ENCODE measurements at regions not wholly inside any gene's neighbourhood (a gene's known extent, or its start where the extent isn't known, plus 50 kb on each side); places are given as distances from the start of the nearest gene placed in this dataset.

DNA sequence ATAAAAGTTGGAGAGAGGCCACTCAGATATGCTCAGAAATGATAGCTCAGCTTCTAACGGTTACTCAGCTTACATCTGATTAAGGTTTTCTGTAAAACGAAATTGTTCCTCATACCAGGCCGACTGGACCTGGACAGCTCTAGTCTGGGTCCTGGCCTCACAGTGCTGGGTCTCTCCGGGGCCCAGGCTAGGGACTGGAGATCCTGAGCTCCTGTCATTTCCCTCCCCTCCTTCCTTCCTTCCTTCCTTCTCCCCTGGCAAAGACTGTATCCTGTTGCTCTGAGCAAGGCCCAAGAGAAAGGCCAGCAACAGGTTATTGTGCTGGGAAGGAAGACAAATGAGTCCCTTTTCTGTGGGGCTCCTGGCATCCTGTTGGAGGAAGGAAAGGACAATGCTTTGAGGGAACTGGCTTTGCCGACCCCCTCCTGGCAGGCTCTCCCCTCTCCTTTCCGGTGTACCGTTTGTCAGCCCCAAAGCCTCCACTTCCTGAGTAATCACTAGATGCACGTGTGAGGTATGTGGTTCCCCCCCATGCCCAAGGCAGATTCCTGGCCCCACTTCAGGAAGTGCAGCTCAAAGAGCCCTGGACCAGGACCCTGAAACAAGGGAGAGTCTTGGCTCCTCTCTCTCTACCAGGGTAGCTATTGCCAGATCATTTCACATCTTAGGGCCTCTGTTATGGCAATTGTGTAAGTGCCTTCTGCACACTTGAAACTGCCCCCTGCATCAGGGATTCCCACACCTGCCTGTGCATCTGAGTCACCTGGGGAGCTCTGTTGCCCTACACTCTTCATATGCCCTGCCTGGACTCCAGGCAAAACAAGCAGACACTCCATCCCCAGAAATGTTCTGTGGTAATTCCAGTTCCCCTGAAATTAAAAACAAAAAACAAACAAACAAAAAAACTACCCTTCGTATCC lies 212.7 kb upstream of the FGGY start:
- no peak for TF ChIP-seq CEBPB (IDR thresholded peaks at IDR 0.05)
- TF ChIP-seq TCF12 (IDR thresholded peaks at IDR 0.05; ENCODE audit: low read depth): no peak
- TF ChIP-seq CREB1 (IDR thresholded peaks at IDR 0.05; ENCODE audit: low read depth): no peak
- TF ChIP-seq YY1 (IDR thresholded peaks at IDR 0.05; ENCODE audit: low read depth): no peak
- TF ChIP-seq TEAD4 (IDR thresholded peaks at IDR 0.05): no peak
- no peak for TF ChIP-seq EP300 (IDR thresholded peaks at IDR 0.05; ENCODE audit: borderline replicate concordance)

DNA sequence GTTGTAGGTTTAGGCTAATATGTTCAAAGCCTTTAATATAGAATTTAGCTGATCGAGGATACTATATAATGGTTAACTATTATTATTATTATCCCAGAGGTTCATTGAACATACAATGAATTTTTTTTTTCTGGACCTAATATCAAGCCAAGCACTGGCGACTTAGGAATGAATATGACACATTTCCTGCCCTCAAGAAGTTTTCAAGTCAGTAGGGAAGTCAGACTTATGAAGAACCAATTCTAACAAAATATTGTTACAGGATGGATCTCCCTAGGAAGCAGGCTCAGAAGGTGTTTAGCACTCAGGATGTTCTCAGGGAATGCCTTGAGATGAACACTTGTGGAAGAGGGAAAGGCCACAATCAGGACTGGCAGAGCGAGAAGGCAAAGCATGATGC lies 211.8 kb upstream of the FGGY start:
- TF ChIP-seq YY1 (IDR thresholded peaks at IDR 0.05; ENCODE audit: low read depth) (no peak), ZBTB7A (IDR thresholded peaks at IDR 0.05; ENCODE audit: low read depth) (no peak), EP300 (IDR thresholded peaks at IDR 0.05; ENCODE audit: borderline replicate concordance) (no peak), NFIC (IDR thresholded peaks at IDR 0.05) (no peak), RAD21 (IDR thresholded peaks at IDR 0.05; ENCODE audit: low read depth) (no peak), FOXM1 (IDR thresholded peaks at IDR 0.05; ENCODE audit: borderline replicate concordance, low read depth) (no peak), CREB1 (IDR thresholded peaks at IDR 0.05; ENCODE audit: low read depth) (no peak), CEBPB (IDR thresholded peaks at IDR 0.05) (no peak), TAF1 (IDR thresholded peaks at IDR 0.05; ENCODE audit: low read depth) (no peak), TCF12 (IDR thresholded peaks at IDR 0.05; ENCODE audit: low read depth) (no peak), MAX (IDR thresholded peaks at IDR 0.05) (no peak), EGR1 (IDR thresholded peaks at IDR 0.05) (no peak), TEAD4 (IDR thresholded peaks at IDR 0.05) (no peak)
- TF ChIP-seq, protein P1, sequence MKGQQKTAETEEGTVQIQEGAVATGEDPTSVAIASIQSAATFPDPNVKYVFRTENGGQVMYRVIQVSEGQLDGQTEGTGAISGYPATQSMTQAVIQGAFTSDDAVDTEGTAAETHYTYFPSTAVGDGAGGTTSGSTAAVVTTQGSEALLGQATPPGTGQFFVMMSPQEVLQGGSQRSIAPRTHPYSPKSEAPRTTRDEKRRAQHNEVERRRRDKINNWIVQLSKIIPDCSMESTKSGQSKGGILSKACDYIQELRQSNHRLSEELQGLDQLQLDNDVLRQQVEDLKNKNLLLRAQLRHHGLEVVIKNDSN (IDR thresholded peaks at IDR 0.05): no peak
- TF ChIP-seq, protein P2, sequence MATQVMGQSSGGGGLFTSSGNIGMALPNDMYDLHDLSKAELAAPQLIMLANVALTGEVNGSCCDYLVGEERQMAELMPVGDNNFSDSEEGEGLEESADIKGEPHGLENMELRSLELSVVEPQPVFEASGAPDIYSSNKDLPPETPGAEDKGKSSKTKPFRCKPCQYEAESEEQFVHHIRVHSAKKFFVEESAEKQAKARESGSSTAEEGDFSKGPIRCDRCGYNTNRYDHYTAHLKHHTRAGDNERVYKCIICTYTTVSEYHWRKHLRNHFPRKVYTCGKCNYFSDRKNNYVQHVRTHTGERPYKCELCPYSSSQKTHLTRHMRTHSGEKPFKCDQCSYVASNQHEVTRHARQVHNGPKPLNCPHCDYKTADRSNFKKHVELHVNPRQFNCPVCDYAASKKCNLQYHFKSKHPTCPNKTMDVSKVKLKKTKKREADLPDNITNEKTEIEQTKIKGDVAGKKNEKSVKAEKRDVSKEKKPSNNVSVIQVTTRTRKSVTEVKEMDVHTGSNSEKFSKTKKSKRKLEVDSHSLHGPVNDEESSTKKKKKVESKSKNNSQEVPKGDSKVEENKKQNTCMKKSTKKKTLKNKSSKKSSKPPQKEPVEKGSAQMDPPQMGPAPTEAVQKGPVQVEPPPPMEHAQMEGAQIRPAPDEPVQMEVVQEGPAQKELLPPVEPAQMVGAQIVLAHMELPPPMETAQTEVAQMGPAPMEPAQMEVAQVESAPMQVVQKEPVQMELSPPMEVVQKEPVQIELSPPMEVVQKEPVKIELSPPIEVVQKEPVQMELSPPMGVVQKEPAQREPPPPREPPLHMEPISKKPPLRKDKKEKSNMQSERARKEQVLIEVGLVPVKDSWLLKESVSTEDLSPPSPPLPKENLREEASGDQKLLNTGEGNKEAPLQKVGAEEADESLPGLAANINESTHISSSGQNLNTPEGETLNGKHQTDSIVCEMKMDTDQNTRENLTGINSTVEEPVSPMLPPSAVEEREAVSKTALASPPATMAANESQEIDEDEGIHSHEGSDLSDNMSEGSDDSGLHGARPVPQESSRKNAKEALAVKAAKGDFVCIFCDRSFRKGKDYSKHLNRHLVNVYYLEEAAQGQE (IDR thresholded peaks at IDR 0.05; ENCODE audit: low read depth): no peak

DNA sequence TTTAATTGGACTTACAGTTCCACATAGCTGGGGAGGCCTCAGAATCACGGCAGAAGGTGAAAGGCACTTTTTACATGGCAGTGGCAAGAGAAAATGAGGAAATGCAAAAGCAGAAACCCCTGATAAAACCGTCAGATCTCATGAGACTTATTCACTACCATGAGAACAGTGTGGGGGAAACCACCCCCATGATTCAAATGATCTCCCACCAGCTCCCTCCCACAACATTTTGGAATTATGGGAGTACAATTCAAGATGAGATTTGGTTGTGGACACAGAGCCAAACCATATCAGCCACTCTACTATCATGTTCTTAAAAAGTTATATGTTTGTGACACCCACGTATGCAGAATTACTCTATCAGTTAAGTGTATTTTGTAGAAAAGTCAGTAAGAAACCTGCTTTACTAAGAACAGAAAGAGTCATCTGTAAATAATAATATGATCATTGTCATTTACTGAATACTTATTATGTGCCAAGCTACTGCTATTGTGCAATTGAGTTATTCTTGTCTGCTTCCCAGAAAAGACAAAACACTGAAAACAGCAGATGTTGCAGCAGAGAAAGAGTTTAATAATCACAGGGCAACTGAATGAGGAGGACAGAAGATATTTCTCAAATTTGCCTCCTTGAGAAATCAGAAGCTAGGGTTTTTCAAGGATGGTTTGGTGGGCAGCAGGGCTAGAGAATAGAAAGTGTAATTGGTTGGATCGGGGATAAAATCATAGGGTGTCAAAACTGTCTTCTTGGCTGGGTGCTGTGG lies 207.7 kb upstream of the FGGY start:
- TF ChIP-seq YY1 (IDR thresholded peaks at IDR 0.05; ENCODE audit: low read depth) (no peak), TCF12 (IDR thresholded peaks at IDR 0.05; ENCODE audit: low read depth) (no peak), MAX (IDR thresholded peaks at IDR 0.05) (no peak), FOXM1 (IDR thresholded peaks at IDR 0.05; ENCODE audit: borderline replicate concordance, low read depth) (no peak), CREB1 (IDR thresholded peaks at IDR 0.05; ENCODE audit: low read depth) (no peak), TAF1 (IDR thresholded peaks at IDR 0.05; ENCODE audit: low read depth) (no peak), NFIC (IDR thresholded peaks at IDR 0.05) (no peak)
- TF ChIP-seq, protein P2 (IDR thresholded peaks at IDR 0.05; ENCODE audit: low read depth): no peak

DNA sequence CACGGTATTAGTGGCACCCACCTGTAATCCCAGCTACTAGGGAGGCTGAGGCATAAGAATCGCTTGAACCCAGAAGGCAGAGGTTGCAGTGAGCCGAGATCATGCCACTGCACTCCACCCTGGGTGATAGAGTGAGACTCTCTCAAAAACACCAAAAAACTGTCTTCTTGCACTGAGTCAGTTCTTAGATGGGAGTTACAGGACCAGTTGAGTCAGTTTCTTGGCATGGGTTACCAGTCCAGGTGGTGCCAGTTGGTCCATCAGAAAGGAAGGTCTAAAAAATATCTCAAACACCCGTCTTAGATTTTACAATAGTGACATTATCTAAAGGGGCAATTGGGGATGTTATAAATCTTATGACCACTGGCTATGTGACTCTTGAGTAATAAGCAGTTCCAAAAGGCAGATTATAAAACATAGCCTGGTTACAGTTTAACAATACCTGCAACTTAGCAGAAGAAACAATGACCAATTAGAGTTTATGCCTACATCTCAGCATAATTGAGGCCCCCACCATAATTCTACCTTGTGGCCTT lies 206.9 kb upstream of the FGGY start:
- TF ChIP-seq YY1 (IDR thresholded peaks at IDR 0.05; ENCODE audit: low read depth) (no peak), CEBPB (IDR thresholded peaks at IDR 0.05) (no peak), MAX (IDR thresholded peaks at IDR 0.05) (no peak), CREB1 (IDR thresholded peaks at IDR 0.05; ENCODE audit: low read depth) (no peak), TEAD4 (IDR thresholded peaks at IDR 0.05) (no peak), RAD21 (IDR thresholded peaks at IDR 0.05; ENCODE audit: low read depth) (no peak), NFIC (IDR thresholded peaks at IDR 0.05) (no peak), TCF12 (IDR thresholded peaks at IDR 0.05; ENCODE audit: low read depth) (no peak), EP300 (IDR thresholded peaks at IDR 0.05; ENCODE audit: borderline replicate concordance) (no peak), ZBTB7A (IDR thresholded peaks at IDR 0.05; ENCODE audit: low read depth) (no peak), TAF1 (IDR thresholded peaks at IDR 0.05; ENCODE audit: low read depth) (no peak), FOXM1 (IDR thresholded peaks at IDR 0.05; ENCODE audit: borderline replicate concordance, low read depth) (no peak)

GRCh38 chr1:59092126-59092525 lies 204.8 kb upstream of the FGGY start:
- TF ChIP-seq YY1 (IDR thresholded peaks at IDR 0.05; ENCODE audit: low read depth) (no peak), NFIC (IDR thresholded peaks at IDR 0.05) (no peak), CREB1 (IDR thresholded peaks at IDR 0.05; ENCODE audit: low read depth) (no peak), ZBTB7A (IDR thresholded peaks at IDR 0.05; ENCODE audit: low read depth) (no peak), CEBPB (IDR thresholded peaks at IDR 0.05) (no peak), MAX (IDR thresholded peaks at IDR 0.05) (no peak)

All from Ishikawa (cell line).